Medulla oblongata (tissue), 1 donor: ENCODE measurements at regions not wholly inside any gene's neighbourhood (a gene's known extent, or its start where the extent isn't known, plus 50 kb on each side); places are given as distances from the start of the nearest gene placed in this dataset.
"Not testable (repeated sequence)": the region's sequence is repeated elsewhere in the genome, so short reads cannot be mapped to it uniquely, and the experiment has no call there.

Experiments
- DNase-seq: peaks from one replicate; pipeline ENCODE4 v3.0.0-alpha.2; 2015; ENCODE audit errors: extremely low spot score

DNA sequence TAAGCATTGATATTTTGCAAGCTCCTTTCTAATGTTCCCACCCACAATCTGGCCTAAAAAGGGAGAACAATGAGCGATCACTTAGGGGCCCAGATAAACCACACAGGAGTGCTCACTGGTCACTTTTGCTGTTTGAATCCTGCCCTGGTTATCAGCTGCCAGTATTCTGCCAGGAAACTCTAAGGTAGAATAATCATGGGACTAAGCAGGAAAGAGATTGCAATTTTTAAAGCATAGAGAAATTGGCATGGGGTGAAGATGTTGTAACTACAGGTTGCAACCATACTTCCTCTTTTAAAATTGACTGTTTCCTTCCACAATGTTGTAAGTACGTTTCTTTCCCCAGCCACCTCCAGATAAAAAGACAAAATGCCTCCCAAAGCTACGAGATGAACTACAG is 251.2 kb upstream of the CDH11 start:
- DNase-seq: no peak

DNA sequence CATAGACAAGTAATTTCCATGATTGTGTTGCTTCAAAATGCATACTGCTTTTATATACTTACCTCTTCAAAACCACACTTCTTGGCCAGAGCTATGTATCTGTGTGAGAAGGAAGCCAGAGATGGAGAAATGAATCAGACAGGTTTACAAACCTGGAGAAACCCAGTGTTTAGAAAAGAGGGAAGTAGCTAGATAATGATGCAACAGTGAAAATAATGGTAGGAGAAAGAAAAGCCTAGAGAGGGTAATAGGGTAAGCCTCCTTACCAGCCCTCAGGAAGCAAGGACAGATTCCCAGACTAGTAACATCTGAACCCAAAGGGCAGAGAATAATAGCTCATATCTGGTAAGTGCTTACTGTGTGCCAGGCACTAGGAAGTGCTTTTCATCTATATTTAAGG is 250.3 kb upstream of the CDH11 start:
- no peak for DNase-seq

- no peak for DNase-seq
These were observed 244.2 kb upstream of the CDH11 start for GRCh38 chr16:65365732-65366715.

DNA sequence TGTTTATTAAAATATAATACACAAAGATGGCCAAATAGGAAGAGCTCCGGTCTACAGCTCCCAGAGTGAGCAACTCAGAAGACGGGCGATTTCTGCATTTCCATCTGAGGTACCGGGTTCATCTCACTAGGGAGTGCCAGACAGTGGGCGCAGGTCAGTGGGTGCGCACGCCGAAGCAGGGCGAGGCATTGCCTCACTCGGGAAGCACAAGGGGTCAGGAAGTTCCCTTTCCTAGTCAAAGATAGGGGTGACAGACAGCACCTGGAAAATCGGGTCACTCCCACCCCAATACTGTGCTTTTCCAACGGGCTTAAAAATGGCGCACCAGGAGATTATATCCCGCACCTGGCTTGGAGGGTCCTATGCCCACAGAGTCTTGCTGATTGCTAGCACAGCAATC is 234.9 kb upstream of the CDH11 start:
- DNase-seq: not testable (repeated sequence)

- DNase-seq: no peak
These were observed 233.8 kb upstream of the CDH11 start for GRCh38 chr16:65355706-65356105.

DNA sequence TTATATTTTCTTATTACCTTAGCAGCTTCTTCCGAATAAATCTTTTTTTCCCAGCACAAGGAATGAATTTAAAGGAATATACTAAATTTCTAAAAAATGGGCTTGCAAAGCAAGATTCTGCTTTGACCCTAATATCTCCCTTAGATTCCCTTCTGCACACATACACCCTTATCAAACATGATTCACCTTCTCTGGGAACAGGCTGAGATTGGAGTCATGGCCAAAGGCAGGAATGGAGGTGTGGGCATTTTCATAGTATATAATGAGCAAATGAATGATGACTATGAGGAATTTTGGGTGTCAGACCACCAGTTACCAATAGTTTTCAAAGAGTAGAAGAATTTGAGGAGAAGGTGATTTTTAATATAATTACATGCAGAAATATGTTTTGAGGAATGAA is 231.3 kb upstream of the CDH11 start:
- no peak for DNase-seq

GRCh38 chr16:65349626-65350025 is 227.8 kb upstream of the CDH11 start:
- DNase-seq: no peak

DNA sequence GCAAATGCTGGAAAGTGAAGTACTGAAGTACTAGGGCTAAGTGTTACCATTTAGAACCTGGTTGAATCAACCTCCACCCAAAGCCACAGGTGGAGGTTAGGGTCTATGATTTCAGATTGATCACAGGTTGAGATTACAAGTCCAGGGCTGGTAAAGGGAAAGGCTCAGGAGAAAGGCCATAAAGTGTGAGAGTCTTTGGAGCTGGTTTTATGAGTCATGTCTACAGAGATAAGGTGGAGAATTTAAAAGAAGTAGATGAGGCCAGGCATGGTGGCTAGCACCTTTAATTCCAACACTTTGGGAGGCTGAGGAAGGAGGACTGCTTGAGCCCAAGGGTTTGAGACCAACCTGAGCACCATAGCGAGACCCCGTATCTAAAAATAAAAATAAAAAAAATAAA is 221.7 kb upstream of the CDH11 start:
- DNase-seq: no peak

DNA sequence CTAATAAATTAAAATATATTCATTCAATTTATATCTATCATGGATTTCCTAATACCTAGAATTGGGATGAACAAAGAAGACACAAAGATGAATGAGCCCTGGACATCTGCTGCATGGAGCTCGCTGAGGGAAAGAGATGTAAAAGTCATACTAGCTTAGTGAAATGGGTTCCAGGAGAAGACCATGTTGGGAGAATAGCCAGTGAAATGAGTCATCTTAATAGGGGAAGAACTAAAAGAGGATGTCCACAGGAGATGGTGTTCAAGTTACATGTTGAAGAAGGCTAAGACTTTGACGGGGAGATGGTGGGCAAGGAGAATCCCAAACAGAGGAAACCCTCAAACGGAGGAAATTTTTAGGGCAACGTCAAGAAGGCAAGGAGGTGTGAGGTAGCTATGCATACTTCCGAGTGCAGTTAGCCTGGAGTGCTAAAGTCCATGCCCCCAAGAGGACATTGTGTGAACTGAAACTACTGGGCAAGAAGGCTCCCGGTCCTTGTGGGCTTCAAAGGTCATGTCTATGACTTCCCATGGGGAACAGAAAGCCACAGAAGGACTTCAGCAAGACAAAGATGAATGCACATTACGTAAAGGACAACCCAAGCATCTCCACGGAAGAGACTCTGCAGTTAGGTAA is 220.5 kb upstream of the CDH11 start:
- no peak for DNase-seq

GRCh38 chr16:65339062-65339461 is 217.2 kb upstream of the CDH11 start:
- DNase-seq: no peak

DNA sequence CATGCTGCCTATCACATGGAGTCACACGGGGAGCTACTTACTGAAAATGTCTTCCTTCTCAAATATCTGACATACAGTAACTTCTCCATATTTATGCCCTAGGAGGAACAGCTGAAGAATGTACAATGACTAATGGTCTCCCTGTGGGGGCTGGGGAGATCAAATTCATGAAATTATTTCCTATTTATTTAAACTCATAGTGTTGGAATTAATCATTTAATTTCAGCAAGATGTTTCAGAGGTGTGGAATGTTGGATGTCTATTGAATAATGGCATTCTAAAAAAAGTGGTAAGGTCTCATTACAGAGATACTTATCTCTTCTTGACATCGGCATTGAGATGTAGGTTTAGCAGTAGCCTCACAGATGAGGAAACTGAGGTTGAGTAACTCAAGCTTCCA is 214.3 kb upstream of the CDH11 start:
- no peak for DNase-seq

GRCh38 chr16:65334081-65334480 is 212.2 kb upstream of the CDH11 start:
- DNase-seq: no peak

- no peak for DNase-seq
These were observed 211.4 kb upstream of the CDH11 start for GRCh38 chr16:65333283-65333682.

- DNase-seq: no peak
These were observed 205.5 kb upstream of the CDH11 start for GRCh38 chr16:65327346-65327745.

GRCh38 chr16:65323655-65324237 is 201.9 kb upstream of the CDH11 start:
- no peak for DNase-seq

DNA sequence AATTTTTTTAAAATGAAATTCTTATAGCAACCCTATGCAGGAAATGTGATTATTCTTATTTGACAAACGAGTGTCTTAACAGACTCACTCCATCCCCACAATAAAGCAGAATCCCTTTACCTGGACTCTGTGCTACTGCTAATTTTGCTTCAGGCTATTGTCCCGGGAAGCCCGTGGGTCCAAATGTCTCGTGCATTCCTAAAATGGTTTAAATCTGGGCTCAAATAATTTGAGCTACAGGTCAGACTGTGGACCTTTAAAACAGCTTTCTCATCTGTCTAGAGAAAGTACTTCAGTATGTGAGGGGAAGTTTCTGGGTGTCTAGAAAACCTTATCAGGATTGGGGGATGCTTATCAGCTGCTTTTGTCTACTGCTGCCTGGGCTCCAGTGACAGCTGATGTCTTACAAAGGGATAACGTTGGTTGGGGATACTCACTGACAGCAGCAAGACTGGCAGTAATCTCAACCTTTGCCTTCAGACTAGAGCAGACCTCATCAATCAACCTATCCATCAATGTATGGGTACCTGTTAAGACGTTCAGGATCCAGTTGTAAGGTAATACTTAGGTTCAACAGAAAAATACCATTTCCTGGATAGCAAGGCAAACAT is 197.9 kb upstream of the CDH11 start:
- DNase-seq: no peak

DNA sequence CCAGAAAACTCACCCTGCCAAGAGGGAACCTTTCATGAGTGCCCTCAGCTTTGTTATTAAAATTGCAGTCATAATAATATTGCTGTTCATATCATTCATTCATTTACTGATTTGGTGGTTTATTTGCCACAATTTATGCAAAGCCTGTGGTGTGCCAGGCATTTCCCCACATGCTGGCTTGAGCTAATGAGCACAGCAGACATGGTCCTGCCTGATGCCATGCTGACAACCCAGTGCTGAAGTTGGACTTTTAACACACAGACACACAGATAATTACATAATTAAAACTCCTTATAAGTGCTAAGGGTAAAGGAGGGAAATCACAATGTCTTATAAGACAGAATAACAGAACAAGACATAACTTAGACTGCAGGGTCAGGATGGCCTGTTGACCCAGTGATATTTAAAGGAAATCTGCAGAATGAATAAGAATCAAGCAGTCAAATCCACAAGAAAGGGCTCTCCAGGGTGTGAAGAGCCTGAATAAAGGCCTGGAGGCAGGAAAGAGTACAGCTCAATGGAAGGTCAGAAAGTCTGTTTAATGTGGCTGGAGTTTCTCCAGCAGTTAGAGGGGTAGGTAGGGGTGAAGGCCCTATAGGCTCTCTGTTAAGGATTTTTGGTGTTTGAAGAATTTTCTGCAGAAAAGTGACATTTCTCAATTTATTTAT is 196.9 kb upstream of the CDH11 start:
- DNase-seq: no peak

GRCh38 chr16:65318138-65318537 is 196.3 kb upstream of the CDH11 start:
- DNase-seq: no peak

DNA sequence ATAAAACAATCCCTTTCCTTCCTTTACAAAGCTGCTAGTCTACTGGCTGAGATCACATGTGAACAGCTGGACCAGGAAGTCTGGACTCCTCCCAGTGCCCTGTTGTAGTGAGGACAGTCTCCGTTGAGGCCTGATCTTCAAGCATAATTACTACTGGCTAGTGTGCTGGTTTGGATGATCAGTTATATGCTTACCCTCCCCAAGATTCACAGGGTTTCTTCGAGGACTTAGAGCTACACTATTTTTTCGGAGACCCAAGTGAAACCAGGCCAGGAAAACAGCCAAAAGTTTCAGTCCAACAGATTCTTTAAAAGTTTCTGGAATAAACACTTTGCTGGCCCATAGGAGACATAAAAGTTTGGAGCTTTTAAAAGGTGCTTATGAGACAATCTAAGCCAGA is 194.9 kb upstream of the CDH11 start:
- no peak for DNase-seq

DNA sequence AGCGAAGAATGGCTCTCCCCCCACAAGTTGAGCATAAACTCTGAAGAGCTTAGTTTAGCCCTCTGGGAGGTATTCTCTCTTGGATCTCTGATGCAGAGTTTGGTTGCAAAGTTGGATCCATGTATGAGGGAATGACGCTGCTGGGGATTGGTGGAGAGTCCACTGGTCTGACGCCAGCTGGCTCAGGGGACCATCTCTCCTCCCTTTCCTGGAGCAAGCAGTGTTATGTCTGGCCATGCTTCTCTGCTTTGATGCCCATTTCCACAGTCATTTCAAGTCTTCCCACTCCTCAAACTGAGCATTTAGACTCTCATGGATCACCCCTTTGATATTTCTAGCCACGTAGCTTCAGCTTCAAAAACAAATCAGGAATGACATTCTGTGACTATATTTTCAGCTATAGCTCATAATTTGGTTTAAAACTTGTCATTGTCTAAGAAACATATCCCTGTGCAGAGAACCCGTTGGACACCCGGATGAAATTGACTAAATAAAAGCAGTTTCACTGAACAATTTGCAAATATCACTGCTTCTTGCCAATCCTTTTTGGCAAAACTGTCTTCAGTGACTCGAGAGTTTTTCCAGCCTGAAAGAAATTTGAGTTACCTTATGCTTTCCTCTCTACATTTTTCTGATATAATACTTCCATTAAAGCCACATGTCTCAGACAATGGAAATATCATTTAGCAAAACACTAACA is 193.4 kb upstream of the CDH11 start:
- peak; percentile 29 for DNase-seq

- no peak for DNase-seq
These were observed 192.8 kb upstream of the CDH11 start for GRCh38 chr16:65314627-65315008.
